ENCODE measurements at regions not wholly inside any gene's neighbourhood (a gene's known extent, or its start where the extent isn't known, plus 50 kb on each side); places are given as distances from the start of the nearest gene placed in this dataset.

- no peak for TF ChIP-seq CTCF (IDR thresholded peaks at IDR 0.05)
- peaks cover 7% of the 10 kb centered on the region for H3K9me3 ChIP-seq
- H3K36me3 ChIP-seq = no peaks in the 10 kb centered on the region
- H3K4me1 ChIP-seq (ENCODE audit: control insufficient read depth in 1 of 2, low read depth in 2 of 2) = no peaks in the 10 kb centered on the region
- DNase-seq (ENCODE audit: low spot score) (no peak), ATAC-seq (ENCODE audit: insufficient number of reproducible peaks, low FRiP score, low read depth) (no peak)
- H3K27ac ChIP-seq = no peak overlapping the region
- H3K27me3 ChIP-seq (replicated peaks; ENCODE audit: insufficient read depth) = no peaks in the 10 kb centered on the region
- H3K4me3 ChIP-seq = no peak overlapping the region
These were observed 1519.7 kb downstream of the BRD1 start for GRCh38 chr22:48307931-48308330.

DNA sequence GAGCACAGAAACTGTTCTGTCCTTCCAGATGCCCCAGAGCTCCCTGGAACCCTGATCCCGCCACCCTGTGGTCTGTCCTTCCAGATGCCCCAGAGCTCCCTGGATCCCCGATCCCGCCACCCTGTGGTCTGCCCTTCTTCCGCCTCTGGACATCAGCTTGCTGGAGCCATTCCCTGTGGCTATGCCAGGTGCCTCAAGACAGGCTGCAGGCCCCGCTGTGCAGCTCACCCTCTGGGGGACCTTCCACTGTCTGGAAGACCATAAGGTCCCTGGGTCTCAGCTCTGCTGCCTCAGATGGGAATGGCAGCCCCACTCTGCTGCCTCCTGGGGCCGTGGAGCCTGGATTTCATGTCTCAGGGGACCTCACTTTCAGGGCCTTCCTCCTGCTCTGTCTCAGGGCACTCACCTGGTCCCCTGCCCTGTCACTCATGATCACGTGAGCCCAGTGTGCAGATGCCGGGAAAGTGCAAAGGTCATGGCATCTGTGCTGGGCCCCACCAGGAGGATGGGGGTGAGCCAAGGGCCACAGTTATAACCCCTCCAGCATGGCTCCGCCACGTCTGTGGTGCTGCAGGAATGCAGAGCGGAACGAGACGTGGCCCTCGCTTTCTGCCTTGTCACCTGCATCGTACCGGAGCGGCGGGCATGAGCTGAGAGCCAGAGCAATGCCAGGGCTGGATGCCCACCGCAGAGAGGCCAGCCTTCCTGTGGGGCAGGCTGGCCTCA is 1520.7 kb downstream of the BRD1 start:
- H3K4me3 ChIP-seq = no peak overlapping the region
- no peak for ATAC-seq (ENCODE audit: insufficient number of reproducible peaks, low FRiP score, low read depth)
- no peaks in the 10 kb centered on the region for H3K27me3 ChIP-seq (replicated peaks; ENCODE audit: insufficient read depth)
- H3K4me1 ChIP-seq (ENCODE audit: control insufficient read depth in 1 of 2, low read depth in 2 of 2) = no peaks in the 10 kb centered on the region
- DNase-seq (ENCODE audit: low spot score) = no peak
- H3K36me3 ChIP-seq = no peaks in the 10 kb centered on the region
- no peak overlapping the region for H3K27ac ChIP-seq
- no peak for TF ChIP-seq CTCF (IDR thresholded peaks at IDR 0.05)
- H3K9me3 ChIP-seq = peaks cover 2% of the 10 kb centered on the region

- no peaks in the 10 kb centered on the region for H3K9me3 ChIP-seq
These were observed 1521.4 kb downstream of the BRD1 start for GRCh38 chr22:48306284-48306683.

DNA sequence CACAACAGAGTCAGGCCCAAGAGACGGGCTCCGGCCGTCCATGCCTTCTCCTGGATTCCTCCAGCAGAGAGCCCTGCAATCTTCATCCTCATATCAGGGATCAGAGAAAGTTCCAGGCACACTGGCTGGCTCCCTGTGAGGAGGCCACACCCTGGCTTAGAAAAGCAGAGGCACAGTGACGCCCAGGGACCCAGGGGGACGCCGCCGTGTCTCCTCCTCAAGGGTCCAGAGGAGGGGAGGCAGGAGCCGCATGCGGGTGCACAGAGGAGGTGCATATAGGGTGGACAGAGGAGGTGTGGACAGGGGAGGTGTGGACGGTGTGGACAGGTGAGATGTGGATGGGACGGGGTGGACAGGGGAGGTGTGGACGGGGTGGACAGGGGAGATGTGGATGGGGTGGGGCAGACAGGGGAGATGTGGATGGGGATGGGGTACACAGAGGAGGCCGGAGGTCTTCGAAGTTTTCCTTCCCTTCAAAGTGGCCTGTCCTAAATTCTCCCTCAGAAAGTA is 1521.9 kb downstream of the BRD1 start:
- no peaks in the 10 kb centered on the region for H3K27me3 ChIP-seq (replicated peaks; ENCODE audit: insufficient read depth)
- no peaks in the 10 kb centered on the region for H3K36me3 ChIP-seq
- TF ChIP-seq CTCF (IDR thresholded peaks at IDR 0.05) = no peak
- H3K4me1 ChIP-seq (ENCODE audit: control insufficient read depth in 1 of 2, low read depth in 2 of 2) = no peaks in the 10 kb centered on the region
- DNase-seq (ENCODE audit: low spot score) = no peak
- no peaks in the 10 kb centered on the region for H3K9me3 ChIP-seq
- ATAC-seq (ENCODE audit: insufficient number of reproducible peaks, low FRiP score, low read depth) = no peak
- no peak overlapping the region for H3K27ac ChIP-seq
- no peak overlapping the region for H3K4me3 ChIP-seq

More at GRCh38 chr22:48306284-48306683, 1521.4 kb downstream of the BRD1 start:
- Histone ChIP-seq H3K27me3 (replicated peaks; ENCODE audit: insufficient read depth) (no peaks in the 10 kb centered on the region), H3K4me1 (ENCODE audit: control insufficient read depth in 1 of 2, low read depth in 2 of 2) (no peaks in the 10 kb centered on the region), H3K36me3 (no peaks in the 10 kb centered on the region), H3K27ac (no peak overlapping the region), H3K4me3 (no peak overlapping the region)
- no peak for DNase-seq (ENCODE audit: low spot score)
- no peak for TF ChIP-seq CTCF (IDR thresholded peaks at IDR 0.05)
- ATAC-seq (ENCODE audit: insufficient number of reproducible peaks, low FRiP score, low read depth) = no peak

DNA sequence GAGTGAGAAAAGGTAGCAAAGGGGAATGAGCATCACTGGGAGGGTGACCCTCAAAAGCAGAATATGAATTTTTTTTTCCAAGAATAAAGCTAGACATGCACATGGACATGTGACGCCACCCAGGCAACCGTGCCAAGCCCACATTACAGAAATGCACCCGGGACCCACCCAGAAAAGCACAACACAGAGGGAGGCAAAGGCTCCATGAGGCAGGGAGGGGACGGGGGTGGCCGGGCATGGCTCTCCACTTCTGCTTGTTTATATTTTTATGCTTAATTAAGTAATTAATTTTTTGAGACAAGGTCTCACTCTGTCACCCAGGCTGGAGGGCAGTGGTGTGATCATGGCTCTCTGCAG is 1524.3 kb downstream of the BRD1 start:
- Histone ChIP-seq H3K4me1 (ENCODE audit: control insufficient read depth in 1 of 2, low read depth in 2 of 2) (no peaks in the 10 kb centered on the region), H3K36me3 (no peaks in the 10 kb centered on the region), H3K4me3 (no peak overlapping the region), H3K9me3 (no peaks in the 10 kb centered on the region), H3K27ac (no peak overlapping the region), H3K27me3 (replicated peaks; ENCODE audit: insufficient read depth) (no peaks in the 10 kb centered on the region)
- DNase-seq (ENCODE audit: low spot score) (no peak), ATAC-seq (ENCODE audit: insufficient number of reproducible peaks, low FRiP score, low read depth) (no peak)
- no peak for TF ChIP-seq CTCF (IDR thresholded peaks at IDR 0.05)
